ENCODE measurements at regions not wholly inside any gene's neighbourhood (a gene's known extent, or its start where the extent isn't known, plus 50 kb on each side); places are given as distances from the start of the nearest gene placed in this dataset.

DNA sequence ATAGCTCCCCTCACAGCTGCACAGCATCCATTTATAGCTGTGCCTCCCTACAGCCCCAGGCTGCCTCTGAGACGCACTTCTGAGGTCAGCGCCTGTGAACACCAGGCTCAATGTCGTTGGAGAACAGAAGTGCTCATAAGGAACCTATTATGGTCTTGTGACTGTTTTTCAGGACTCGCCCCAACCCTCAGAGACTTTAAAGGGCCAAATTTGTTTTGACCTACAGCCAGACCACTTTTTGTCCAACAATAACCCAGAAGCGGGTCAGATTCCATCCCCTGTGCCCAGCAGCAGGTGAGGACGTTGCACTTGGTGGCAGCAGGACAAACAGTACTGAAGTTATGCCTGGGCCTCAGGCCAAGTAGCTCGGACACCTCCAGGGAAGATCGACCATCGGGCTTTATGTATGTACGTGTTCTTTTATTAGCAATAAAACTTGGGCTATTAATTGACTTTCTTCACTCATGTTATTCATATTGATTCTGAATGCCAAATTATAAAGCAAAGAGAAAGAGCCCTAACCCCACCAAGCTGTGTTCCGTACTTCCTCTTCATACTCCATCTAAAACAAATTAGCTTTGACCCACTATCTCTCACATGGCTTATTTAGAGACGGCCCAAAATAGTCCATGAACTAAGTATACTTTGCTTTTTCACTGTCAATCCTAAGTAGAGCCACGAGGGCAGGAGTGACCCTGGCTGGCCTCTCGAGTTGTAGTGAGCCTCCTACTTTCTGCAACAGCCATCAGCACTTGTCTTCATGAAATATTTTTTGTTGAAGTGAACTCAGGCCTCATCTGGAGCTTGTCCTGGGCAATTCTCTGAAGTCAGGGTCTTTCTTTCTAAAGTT lies 92.3 kb upstream of the PAX6 start:
- DNase-seq (ENCODE audit: low read depth) = no peak

DNA sequence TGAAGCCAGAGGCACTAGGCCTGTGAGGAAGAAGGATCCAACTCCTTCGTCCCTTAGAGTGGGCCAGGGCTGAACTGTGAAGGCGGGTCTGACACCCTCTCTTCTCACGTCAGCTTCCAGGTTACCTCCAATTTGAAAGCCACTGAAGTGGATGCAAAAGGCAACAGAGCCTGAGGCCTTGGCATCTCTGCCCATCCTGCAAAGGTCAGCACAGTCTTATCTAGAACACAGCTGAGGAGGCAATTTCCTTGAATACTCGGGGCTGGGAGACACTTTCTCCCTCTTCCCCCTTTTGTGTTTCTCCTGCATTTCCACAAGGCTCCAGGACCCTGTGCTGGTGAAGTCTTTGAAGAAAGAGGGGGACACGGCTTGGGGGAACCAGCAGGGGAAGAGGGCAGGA lies 91.6 kb upstream of the PAX6 start:
- no peak for DNase-seq (ENCODE audit: low read depth)

DNA sequence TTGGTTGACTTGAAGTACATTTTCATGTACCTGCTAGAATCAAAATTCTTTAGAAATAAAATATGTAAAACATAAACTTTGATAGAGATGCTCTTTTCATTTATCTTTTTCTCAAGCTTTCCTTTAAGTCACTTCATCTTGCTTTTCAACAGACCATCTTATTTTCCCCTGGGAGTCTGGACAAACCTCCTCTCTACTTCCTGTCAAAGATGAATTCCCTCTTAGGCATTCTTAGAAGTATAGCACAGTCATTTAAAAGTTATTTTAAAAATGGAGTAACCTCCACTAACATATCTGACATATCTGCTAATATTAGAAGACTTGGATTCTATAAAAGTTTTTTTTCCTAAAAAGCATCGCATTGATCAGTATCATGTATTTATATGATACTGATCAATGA lies 84.8 kb upstream of the PAX6 start:
- DNase-seq (ENCODE audit: low read depth) = no peak

DNA sequence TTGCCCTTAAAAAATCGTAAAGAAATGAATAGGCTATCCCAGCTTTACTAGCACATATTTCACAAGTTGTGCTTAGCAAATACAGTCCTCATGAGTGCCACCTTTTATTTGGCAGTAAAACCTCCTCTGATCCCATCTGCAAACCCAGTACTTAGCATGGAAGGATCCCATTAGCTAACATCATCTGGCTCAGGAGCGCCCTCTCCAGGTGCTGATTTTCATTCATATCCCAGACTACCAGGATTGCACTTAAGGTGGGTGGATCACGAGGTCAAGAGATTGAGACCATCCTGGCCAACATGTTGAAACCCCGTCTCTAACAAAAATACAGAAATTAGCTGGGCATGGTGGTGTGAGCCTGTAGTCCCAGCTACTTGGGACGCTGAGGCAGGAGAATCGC lies 76.1 kb upstream of the PAX6 start:
- no peak for DNase-seq (ENCODE audit: low read depth)

DNA sequence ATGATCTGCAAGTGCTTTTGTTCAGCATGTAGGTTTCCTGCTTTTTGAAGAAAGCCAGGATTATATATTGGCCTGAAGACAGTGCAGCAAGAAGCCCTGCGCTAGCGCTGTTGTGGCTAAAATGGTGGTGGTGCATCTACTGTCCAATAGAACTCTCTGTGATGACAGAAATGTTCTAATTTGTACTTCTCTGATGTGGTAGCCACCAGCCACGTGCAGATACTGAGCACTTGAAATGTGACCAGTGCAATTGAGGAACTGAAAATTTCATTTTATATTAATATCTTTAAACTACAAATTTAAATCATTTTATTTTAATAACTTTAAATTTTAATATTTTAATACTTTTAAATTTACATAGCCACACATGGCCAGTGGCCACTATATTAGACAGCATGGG lies 73.0 kb upstream of the PAX6 start:
- DNase-seq (ENCODE audit: low read depth) = no peak

DNA sequence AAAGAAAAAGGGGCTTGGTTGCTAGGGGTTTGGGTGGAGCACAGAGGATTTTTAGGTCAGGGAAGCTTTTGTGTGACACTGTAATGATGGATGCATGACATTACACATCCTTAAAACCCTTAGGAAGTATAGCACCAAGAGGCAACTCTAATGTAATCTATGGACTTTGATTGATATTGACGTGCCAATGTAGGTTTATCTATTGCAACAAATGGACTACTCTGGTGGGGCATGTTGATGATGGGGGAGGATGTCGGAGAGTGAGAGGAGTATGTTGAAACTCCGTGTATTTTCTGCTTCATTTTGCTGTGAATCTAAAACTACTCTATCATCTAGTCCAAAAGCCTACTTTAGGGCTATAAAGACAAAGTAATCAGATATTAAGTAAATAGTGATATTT lies 72.3 kb upstream of the PAX6 start:
- no peak for DNase-seq (ENCODE audit: low read depth)

DNA sequence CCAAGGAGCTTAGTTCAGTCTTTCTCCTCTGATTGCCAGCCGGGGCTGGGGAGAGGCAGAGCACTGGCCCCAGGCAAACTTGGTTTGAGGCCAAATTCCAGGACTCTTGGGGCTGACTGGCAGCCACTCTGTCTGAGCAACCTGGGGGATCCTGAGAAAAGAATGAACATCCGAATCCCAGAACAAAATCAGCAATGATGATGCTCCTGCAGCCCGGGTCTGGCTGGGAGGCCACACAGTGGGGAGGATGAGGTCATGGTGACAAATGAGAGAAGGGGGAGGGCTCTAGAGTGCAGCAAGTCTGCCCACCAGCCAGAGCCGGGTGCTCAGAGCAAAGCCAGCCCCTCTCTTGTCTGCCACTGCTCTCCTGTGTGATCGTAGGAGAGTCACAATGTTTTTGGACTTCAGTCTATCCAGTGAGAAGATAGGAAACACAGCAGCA lies 71.8 kb upstream of the PAX6 start:
- peak; percentile 14 for DNase-seq (ENCODE audit: low read depth)

DNA sequence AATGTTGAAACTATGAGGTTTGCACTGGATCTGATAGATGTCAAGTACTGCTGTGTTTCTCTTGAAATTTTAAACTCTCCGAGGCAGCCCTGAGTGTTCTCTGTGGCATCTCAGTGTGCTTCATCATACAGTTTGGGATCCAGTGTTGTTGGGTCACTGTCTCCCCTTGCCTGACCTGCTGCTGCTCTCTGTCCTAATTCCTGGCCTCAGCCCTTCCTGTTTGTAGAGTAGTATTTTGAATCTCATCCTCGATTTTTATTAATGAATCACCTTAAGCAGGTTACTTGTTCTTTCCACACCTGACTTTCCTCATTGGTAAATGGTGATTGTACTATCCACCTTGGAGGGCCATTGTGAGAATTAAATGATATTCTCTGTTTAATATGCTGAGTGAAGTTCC lies 70.7 kb upstream of the PAX6 start:
- no peak for DNase-seq (ENCODE audit: low read depth)

DNA sequence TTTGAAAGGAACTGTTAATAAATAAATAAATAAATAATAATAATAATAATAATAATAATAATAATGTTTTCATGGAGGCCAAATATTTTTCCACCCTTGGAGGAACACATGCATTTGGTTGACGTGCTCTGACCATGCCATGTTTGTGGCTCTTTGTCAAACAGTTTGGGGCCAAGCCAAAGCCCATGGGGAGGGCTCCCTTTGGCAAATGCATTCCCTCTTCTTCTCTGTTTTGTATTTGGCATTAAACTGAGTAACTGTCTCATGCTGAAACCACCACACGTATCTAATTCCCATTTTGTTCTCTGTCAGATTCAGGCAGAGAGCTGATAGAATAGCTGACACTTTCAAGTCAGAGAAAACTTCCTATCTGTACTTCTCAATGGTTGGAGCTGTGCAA lies 68.6 kb upstream of the PAX6 start:
- no peak for DNase-seq (ENCODE audit: low read depth)

DNA sequence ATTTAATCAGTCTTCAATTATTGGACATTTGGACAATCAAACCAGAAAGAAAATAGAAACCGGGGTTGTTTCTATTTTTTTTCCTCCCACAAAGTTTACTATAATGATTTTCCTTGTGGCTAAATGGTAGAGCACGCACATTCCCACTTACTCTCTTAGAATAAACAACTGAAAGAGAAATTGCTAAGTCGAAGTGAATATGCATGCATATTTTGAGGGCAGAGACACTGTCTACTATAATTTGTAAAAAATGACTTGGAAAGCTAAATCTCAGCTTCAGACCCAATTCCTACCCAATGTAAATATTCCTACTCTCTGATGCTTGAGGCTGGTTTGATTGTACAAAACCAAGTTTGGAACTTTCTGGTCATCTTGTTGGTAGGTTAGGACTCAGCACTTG lies 66.7 kb upstream of the PAX6 start:
- DNase-seq (ENCODE audit: low read depth) = no peak

DNA sequence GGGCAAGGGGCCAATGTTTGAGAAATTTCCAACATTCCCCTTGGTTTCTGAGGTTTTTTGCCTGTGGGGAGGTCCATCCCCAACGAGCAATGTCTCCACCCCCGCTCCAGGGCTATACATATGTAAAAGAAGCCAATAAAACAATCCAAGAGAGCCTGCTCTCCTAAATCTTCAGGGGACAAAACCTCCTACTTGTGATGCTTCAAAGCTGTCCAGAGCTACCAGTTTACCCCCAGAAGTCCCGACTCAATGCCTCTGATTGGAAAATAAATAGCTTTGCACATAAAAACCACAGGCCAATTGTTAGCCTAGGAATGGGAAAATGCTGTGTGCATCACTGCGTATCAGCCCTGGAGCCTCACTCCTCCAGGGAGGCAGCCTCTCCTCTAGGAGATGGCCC lies 66.0 kb upstream of the PAX6 start:
- DNase-seq (ENCODE audit: low read depth) = no peak

DNA sequence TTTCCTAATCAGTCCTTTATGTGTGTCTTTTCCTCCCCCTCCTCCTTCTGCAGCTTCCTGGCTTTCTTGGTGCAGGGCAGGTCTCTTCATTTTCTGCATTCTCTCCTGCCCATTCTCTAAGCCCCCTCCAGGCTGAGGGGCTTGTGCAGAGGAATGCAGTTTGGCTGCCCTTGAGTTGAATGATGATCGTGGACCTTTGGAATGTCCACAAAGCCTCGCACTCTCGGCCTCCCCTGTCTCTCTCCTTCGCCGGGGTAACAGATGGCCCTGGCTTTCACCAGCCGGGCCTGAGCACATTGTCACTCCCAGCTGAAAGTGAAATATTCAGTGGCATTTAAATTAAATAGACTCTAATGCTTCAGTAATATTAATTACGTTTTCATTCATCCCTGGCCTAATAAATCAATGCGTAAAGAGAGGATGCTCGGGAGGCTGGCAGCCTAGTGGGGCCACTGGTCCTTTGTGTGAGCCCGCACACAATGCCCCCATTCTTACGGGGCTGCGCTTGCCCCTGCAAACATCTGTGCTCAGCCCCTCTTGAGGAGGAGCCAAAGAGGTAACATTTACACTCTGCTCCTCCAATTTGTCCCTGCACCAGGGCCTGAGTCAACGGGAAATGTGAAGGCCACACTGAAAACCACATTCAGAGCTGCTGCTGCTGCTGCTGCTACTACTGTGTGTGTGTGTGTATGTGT lies 64.9 kb upstream of the PAX6 start:
- no peak for DNase-seq (ENCODE audit: low read depth)

DNA sequence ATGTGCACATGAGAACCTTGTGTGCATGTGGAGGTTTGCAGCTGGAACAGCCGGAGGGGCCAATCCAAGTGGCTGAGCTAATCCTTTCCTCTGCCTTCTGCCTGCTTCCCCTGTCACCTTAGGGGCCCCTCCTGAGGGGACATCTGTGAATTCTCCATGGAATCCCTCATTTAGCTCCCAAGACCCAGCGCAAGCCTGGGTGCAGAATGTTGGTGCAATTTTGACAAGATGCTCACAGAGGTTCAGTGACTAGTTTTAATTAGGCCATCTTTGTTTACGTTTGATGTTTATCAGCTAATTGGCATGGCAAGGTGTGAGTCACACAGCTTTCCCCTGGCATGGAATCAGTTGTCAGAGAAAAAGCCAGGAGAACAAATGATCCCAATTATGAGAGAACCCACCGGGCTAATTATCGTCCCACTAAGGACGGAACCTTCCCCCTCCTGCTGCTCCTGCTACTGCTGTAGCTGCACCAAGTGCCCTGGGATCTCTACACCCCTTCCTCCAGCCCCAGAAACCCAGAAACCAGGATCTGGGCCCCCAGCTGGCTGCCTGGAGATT lies 63.6 kb upstream of the PAX6 start:
- DNase-seq (ENCODE audit: low read depth) = no peak

DNA sequence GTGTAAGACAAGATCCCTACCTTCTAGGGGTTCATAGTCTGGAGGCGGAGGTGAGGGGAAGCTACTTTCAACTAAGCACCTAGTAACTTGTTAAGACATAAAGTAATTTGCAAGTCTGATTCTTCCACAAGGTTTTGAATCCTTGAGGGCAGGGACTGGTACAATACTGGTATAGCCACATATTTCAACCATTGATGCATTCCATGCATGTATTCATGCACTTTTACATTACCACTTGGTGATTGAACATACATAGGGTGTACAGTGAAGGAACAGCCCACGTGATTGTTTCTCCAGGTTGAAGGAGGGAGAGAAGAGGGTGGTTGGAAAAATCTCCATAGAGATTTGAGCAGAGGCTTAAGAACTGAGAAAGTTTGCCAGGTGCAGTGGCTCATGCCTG lies 62.0 kb upstream of the PAX6 start:
- DNase-seq (ENCODE audit: low read depth) = no peak

DNA sequence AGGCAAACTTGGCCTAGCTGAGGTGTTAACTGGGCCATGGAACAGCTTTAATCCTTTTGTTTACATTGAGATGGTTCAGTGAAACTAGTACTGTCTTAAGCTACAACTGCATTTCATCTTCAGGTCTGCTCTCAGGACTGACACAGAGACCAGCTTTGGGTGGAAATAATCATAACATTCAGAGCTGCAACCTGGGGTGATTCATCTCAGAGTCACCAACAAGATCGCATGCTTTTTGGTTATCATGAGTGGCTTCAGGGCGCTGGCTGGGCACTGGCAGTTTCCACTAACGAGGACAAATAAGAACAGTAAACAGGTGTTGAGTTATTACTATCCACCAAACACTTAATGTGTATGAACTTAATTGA lies 60.9 kb upstream of the PAX6 start:
- no peak for DNase-seq (ENCODE audit: low read depth)

DNA sequence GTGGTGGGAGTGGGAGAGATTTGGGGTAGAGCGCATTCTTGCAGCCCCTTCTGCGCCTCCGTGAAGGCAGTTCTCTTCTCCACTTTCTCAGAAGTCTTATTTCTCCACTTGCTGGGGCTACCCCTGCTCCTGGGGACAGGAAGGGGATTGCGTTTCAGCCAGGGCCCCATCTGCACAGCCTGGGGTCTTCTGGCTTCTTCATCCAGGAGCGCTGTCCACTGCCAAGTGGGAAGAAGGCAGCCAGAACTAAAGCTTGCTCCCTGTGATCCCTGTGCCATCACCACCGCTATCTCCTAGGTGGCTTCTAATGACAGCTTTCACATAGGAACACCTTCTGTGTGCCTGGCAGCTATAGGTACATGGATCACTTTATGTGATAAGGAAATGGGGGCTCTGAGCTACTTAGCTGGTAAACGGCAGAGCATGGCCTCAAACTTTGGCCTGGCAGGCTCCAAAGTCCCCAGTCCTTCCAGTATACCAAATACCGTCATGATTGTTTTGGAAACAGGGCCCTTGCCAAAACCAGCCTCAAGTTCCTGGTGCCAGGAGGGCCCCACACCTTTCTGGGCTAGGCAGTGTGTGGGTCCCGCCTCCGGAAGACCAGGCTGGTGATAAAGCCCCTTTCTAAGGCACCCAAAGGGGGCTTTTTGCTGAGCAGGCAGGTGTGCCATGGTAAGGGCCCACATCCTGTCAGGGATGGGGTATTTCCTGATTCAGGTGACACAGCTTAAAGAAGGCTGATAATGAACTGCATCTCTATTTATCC lies 60.4 kb upstream of the PAX6 start:
- DNase-seq (ENCODE audit: low read depth) = no peak

DNA sequence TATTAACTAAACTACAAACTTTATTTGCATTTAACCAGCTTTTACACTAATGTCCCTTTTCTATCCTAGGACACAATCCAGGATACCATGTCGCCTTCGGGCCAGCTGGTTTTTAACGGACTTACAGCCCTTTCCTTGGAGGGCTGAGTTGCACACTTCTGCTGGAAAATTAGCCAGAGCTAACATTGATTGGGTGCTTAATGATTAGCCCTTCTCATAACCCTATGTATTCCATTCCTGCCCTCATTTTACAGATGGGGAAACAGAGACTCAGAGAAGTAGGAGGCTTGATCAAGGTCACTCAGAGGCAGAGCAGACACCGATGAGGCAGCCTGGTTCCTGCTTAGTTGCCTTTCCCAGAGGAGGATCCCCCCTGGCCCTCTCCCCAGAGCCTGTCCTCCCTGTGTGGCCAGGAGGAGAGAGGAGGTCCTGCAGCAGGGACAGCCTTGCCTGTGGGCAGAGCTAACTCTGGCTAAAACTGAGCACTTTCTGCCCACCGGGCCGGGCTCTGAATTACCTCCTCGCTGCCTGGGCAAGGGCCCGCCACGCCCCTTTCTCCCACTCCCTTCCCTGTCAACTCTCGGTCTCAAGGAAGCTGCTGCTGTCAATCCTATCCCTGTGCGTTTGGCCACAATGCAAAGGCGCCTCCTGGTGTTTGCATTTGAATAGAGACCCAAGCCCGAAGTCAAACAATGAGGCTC lies 59.6 kb upstream of the PAX6 start:
- DNase-seq (ENCODE audit: low read depth) = peak; percentile 54

DNA sequence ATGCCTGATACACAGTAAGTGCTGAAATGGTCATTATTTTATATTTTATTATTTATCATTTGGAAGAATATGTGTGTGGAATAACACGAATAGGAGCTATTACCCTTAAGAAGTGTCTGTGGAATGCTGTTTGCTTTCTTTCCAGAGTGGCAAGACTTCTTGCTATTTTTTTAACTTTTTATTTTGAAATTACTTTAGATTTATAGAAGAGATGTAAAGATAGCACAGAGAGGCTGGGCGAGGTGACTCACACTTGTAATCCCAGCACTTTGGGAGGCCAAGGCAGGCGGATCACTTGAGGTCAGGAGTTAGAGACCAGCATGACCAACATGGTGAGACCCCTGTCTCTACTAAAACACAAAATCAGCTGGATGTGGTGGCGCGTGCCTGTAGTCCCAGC lies 58.9 kb upstream of the PAX6 start:
- DNase-seq (ENCODE audit: low read depth) = no peak

DNA sequence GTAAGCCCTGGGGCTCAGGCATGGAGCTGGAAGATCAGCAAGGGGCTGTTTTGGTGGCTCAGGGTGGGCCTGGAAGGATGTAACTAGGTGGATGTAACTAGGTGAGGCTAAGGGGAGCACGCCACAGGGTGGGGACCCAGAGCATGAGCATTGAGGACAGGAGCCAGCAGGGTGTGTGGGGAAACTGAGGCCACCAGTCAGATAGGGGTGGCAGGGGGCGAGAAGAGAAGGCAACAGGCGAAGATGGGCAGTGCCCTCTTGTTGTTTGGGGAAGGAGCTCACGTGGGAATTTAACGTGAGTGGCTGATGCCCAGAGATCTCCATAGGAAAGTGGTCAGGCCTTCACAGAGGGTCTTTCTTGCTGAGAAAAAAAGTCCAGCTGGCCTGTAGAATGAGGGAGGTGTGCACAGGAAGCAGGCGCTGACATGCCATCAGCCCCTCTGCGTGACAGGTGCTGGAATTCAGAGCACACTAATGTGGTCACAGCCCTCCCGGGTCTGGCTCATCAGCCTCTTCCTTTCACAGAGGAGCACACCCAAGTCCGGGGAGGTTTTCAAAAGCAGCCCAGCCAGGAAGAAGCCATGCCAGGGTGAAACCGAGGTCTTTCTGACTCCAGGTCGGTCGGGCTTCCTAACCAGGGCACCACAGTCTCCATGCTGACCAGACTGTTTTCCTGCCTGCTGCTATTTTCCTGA lies 54.6 kb upstream of the PAX6 start:
- no peak for DNase-seq (ENCODE audit: low read depth)

DNA sequence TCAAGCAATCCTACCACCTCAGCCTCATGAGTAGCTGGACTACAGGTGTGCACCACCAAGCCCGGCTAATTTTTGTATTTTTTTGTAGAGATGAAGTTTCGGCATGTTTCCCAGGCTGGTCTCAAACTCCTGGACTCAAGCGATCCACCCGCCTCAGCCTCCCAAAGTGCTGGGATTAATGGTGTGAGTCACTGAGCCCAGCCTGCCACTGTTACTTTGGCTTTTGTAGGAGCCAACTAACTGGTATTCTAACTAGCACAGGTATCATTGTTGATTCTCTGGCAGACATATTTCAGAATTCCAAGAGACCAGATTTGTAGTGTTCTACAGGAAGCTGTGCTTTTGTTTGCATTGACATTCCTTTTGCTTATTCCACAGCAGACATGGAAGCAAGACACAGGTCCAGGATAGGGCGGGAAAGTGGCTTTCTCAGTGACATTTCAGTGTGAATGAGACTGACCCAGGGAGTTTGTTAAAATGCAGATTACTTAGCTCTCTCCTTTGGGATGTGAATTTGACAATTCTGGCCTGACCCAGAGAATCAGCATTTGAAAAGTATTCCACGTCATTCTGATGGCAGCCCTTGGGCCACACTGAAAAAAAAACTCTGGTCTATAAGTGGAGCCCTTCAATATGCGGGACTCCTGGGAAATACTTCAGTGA lies 52.2 kb upstream of the PAX6 start:
- no peak for DNase-seq (ENCODE audit: low read depth)

DNA sequence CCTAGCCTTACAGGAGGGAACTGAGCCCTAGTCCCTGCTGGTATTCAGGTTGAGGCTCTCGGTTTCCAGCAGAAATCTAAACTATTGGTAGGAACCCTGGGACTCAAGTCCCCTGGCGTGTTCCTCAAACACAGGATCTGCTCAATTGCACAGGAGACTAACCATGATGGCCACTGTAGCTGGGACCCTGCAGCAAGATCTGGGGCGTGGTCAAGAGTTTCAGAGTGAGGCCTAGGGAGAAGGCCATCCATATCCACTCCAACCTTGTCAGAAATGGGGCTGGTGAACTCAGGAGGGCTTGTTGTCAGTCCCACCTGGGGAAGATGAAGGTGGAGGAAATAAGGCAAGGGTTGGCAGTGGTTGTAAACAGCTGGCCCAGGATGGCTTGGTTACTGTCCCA lies 49.9 kb upstream of the PAX6 start:
- no peak for DNase-seq (ENCODE audit: low read depth)

All from iris pigment epithelial cell (primary cell).